HFFc6 (cell line): ENCODE measurements at regions not wholly inside any gene's neighbourhood (a gene's known extent, or its start where the extent isn't known, plus 50 kb on each side); places are given as distances from the start of the nearest gene placed in this dataset.
A peak's percentile ranks its signal among the peaks of the same experiment; 100 is the strongest.

Experiments used
- DNase-seq: peaks from one replicate; pipeline ENCODE4 v3.0.0-alpha.2; 2018
- H3K27ac Mint-ChIP-seq: 2 replicates; pipeline ENCODE4 v1.8.0; 2020; ENCODE audit warnings: mild to moderate bottlenecking, mixed read lengths
- H3K27me3 Mint-ChIP-seq: 2 replicates; pipeline ENCODE4 v1.8.0; 2021; ENCODE audit warnings: mild to moderate bottlenecking, moderate library complexity, mixed read lengths; ENCODE audit not compliant: insufficient read depth
- H3K36me3 Mint-ChIP-seq: 2 replicates; pipeline ENCODE4 v1.8.0; 2021; ENCODE audit warnings: low read depth, mixed read lengths
- H3K4me1 Mint-ChIP-seq: 2 replicates; pipeline ENCODE4 v1.8.0; 2020; ENCODE audit warnings: low read depth, mixed read lengths
- H3K4me3 Mint-ChIP-seq: 2 replicates; pipeline ENCODE4 v1.8.0; 2020; ENCODE audit warnings: mild to moderate bottlenecking, moderate library complexity, mixed read lengths
- H3K9me3 Mint-ChIP-seq: 2 replicates; pipeline ENCODE4 v1.8.0; 2020; ENCODE audit warnings: mild to moderate bottlenecking, mixed read lengths
- TF ChIP-seq, protein P1 (sequence below): fragments of 200-600 bp; sonication (generic); IDR thresholded peaks from 2 replicates; pipeline ENCODE4 v1.5.0; 2021; ENCODE audit warnings: antibody characterized with exemption, mild to moderate bottlenecking

GRCh38 chr10:108975459-108976058, 947.8 kb downstream of the XPNPEP1 start:
- H3K4me1 Mint-ChIP-seq, result no peaks in the 10 kb centered on the region
- no peak overlapping the region for H3K4me3 Mint-ChIP-seq
- TF ChIP-seq, protein P1, sequence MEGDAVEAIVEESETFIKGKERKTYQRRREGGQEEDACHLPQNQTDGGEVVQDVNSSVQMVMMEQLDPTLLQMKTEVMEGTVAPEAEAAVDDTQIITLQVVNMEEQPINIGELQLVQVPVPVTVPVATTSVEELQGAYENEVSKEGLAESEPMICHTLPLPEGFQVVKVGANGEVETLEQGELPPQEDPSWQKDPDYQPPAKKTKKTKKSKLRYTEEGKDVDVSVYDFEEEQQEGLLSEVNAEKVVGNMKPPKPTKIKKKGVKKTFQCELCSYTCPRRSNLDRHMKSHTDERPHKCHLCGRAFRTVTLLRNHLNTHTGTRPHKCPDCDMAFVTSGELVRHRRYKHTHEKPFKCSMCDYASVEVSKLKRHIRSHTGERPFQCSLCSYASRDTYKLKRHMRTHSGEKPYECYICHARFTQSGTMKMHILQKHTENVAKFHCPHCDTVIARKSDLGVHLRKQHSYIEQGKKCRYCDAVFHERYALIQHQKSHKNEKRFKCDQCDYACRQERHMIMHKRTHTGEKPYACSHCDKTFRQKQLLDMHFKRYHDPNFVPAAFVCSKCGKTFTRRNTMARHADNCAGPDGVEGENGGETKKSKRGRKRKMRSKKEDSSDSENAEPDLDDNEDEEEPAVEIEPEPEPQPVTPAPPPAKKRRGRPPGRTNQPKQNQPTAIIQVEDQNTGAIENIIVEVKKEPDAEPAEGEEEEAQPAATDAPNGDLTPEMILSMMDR, result no peak
- peaks cover 2% of the 10 kb centered on the region for H3K27me3 Mint-ChIP-seq
- H3K27ac Mint-ChIP-seq, result no peak overlapping the region
- H3K36me3 Mint-ChIP-seq, result peaks cover 9% of the 10 kb centered on the region; the same call in 1 of the 2 replicates
- no peak for DNase-seq
- H3K9me3 Mint-ChIP-seq, result peaks cover 25% of the 10 kb centered on the region

- peak; percentile 3 for DNase-seq
- H3K4me1 Mint-ChIP-seq, result no peaks in the 10 kb centered on the region
- H3K36me3 Mint-ChIP-seq, result no peaks in the 10 kb centered on the region
- H3K9me3 Mint-ChIP-seq, result peaks cover 9% of the 10 kb centered on the region
- H3K27me3 Mint-ChIP-seq, result peaks cover 2% of the 10 kb centered on the region
- H3K27ac Mint-ChIP-seq, result no peak overlapping the region
- TF ChIP-seq, protein P1, result no peak
- no peak overlapping the region for H3K4me3 Mint-ChIP-seq
Observed at GRCh38 chr10:108970016-108970415, 953.3 kb downstream of the XPNPEP1 start.

GRCh38 chr10:108966411-108966810, 956.9 kb downstream of the XPNPEP1 start:
- Mint-ChIP-seq H3K9me3 (peaks cover 4% of the 10 kb centered on the region; the same call in 1 of the 2 replicates), H3K36me3 (no peaks in the 10 kb centered on the region), H3K27me3 (no peaks in the 10 kb centered on the region), H3K4me1 (no peaks in the 10 kb centered on the region), H3K27ac (no peak overlapping the region), H3K4me3 (no peak overlapping the region)
- TF ChIP-seq, protein P1, result no peak
- DNase-seq, result no peak

GRCh38 chr10:108966005-108966404, 957.3 kb downstream of the XPNPEP1 start:
- no peaks in the 10 kb centered on the region for H3K4me1 Mint-ChIP-seq
- TF ChIP-seq, protein P1, result no peak
- peaks cover 4% of the 10 kb centered on the region; the same call in 1 of the 2 replicates for H3K9me3 Mint-ChIP-seq
- H3K27me3 Mint-ChIP-seq, result no peaks in the 10 kb centered on the region
- DNase-seq, result no peak
- H3K36me3 Mint-ChIP-seq, result no peaks in the 10 kb centered on the region
- H3K4me3 Mint-ChIP-seq, result no peak overlapping the region
- no peak overlapping the region for H3K27ac Mint-ChIP-seq

DNA sequence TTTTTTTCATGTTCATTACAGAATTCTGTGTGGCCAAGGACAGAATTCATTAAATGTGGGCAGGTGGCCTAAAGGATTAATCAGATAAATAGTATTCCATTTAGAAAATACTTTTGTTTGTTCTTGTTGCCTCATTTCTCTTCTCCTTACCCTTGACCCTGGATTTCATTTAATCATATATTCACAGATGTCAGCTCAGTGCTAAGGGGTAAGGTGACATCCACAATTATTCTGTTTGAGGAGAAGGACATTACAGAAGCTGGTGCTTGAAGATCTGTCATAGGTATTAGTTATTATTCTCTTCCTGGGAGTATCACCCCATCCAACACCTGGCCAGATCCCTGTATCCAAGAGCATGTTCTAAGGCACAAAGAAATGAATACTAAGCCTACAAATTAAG, 961.1 kb downstream of the XPNPEP1 start:
- no peaks in the 10 kb centered on the region for H3K27me3 Mint-ChIP-seq
- TF ChIP-seq, protein P1, result no peak
- no peak overlapping the region for H3K4me3 Mint-ChIP-seq
- no peak for DNase-seq
- no peaks in the 10 kb centered on the region; the same call in 1 of the 2 replicates for H3K9me3 Mint-ChIP-seq
- H3K36me3 Mint-ChIP-seq, result no peaks in the 10 kb centered on the region
- H3K4me1 Mint-ChIP-seq, result peaks cover 5% of the 10 kb centered on the region; the same call in 1 of the 2 replicates
- no peak overlapping the region for H3K27ac Mint-ChIP-seq
